ENCODE measurements at regions not wholly inside any gene's neighbourhood (a gene's known extent, or its start where the extent isn't known, plus 50 kb on each side); places are given as distances from the start of the nearest gene placed in this dataset.

- no peaks in the 10 kb centered on the region for H3K27me3 ChIP-seq (ENCODE audit: insufficient read depth)
- H3K36me3 ChIP-seq (ENCODE audit: insufficient read depth), result 0 out of 2 replicates have a peak, but pooled peaks cover 12% of the 10 kb centered on the region
- H3K4me1 Mint-ChIP-seq, result no peaks in the 10 kb centered on the region
- ATAC-seq (no peak), DNase-seq (ENCODE audit: low spot score) (no peak)
- no peaks in the 10 kb centered on the region for H4K20me1 ChIP-seq (replicated peaks; ENCODE audit: insufficient read depth)
- H3K4me1 ChIP-seq (ENCODE audit: insufficient read depth), result no peaks in the 10 kb centered on the region
- peaks cover 95% of the 10 kb centered on the region for H3K9me3 Mint-ChIP-seq
- no peak overlapping the region for H3K4me3 Mint-ChIP-seq
- no peak overlapping the region for H3K27ac Mint-ChIP-seq
- no peak overlapping the region for H3K4me2 ChIP-seq
- H3K27me3 Mint-ChIP-seq (ENCODE audit: insufficient read depth, low read depth, poor library complexity), result peaks cover 6% of the 10 kb centered on the region
- no peaks in the 10 kb centered on the region for H3K79me2 ChIP-seq (replicated peaks; ENCODE audit: insufficient read depth)
- H3K36me3 Mint-ChIP-seq (ENCODE audit: low read depth), result peaks cover 47% of the 10 kb centered on the region
- H3F3A ChIP-seq (replicated peaks; ENCODE audit: low read depth), result no peaks in the 10 kb centered on the region
- H3K27ac ChIP-seq (ENCODE audit: low read depth), result no peak overlapping the region
- no peaks in the 10 kb centered on the region for H3K9me2 ChIP-seq (ENCODE audit: insufficient read depth)
- no peak overlapping the region for H2AFZ ChIP-seq
- no peak for TF ChIP-seq EZH2phosphoT487 (IDR thresholded peaks at IDR 0.05; ENCODE audit: unreplicated experiment)
- no peak for TF ChIP-seq ZNF331 (CRISPR knock-in tag; IDR thresholded peaks at IDR 0.05; ENCODE audit: low read depth)
- H3K4me3 ChIP-seq, result no peak overlapping the region
Observed at GRCh38 chr20:56094228-56094627, 88.9 kb upstream of the CBLN4 start.

DNA sequence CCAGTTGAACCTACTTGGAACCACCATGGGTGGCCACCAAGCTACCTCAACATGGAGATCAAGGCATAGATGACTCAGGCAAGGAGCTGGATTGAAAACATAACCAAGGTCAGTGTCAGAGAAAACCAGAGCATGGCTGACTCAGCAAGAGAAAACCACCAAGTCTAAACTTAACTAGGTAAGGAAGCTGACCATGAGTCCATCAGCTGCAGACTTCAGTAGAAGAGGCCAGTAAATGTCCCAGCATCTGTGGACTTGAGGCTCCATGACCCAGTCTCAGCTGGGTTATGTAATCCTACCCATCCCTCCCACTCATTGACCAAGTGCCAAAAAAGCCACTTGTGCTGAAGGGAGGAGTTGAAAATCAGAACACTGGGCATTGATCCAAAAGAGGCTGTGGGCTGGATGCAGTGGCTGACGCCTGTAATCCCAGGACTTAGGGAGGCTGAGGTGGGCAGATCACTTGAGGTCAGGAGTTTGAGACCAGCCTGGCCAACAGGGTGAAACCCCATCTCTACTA is 93.7 kb upstream of the CBLN4 start:
- H3K27ac Mint-ChIP-seq, result no peak overlapping the region
- peaks cover 97% of the 10 kb centered on the region for H3K9me3 Mint-ChIP-seq
- no peaks in the 10 kb centered on the region for H3K79me2 ChIP-seq (replicated peaks; ENCODE audit: insufficient read depth)
- ATAC-seq (no peak), DNase-seq (ENCODE audit: low spot score) (no peak)
- no peak for TF ChIP-seq REST (IDR thresholded peaks at IDR 0.05; ENCODE audit: unreplicated experiment)
- TF ChIP-seq POLR2AphosphoS5 (IDR thresholded peaks at IDR 0.05; ENCODE audit: low read depth), result no peak
- no peak for TF ChIP-seq ZNF331 (CRISPR knock-in tag; IDR thresholded peaks at IDR 0.05; ENCODE audit: low read depth)
- no peak for TF ChIP-seq ETS1 (IDR thresholded peaks at IDR 0.05)
- TF ChIP-seq JUNB (IDR thresholded peaks at IDR 0.05; ENCODE audit: unreplicated experiment), result no peak
- no peak for TF ChIP-seq EZH2 (IDR thresholded peaks at IDR 0.05; ENCODE audit: low read depth, unreplicated experiment)
- TF ChIP-seq CREB1 (CRISPR knock-in tag; IDR thresholded peaks at IDR 0.05; ENCODE audit: low read depth), result no peak
- H3F3A ChIP-seq (replicated peaks; ENCODE audit: low read depth), result no peaks in the 10 kb centered on the region
- no peak overlapping the region for H3K4me2 ChIP-seq
- no peaks in the 10 kb centered on the region for H3K9me2 ChIP-seq (ENCODE audit: insufficient read depth)
- no peaks in the 10 kb centered on the region for H3K27me3 ChIP-seq (ENCODE audit: insufficient read depth)
- peaks cover 26% of the 10 kb centered on the region; the same call in 1 of the 2 replicates for H3K36me3 ChIP-seq (ENCODE audit: insufficient read depth)
- H3K4me1 Mint-ChIP-seq, result no peaks in the 10 kb centered on the region
- no peak overlapping the region for H3K4me3 Mint-ChIP-seq
- H3K36me3 Mint-ChIP-seq (ENCODE audit: low read depth), result peaks cover 38% of the 10 kb centered on the region
- H3K27me3 Mint-ChIP-seq (ENCODE audit: insufficient read depth, low read depth, poor library complexity), result peaks cover 2% of the 10 kb centered on the region
- H3K27ac ChIP-seq (ENCODE audit: low read depth), result no peak overlapping the region
- no peak overlapping the region for H3K4me3 ChIP-seq
- H4K20me1 ChIP-seq (replicated peaks; ENCODE audit: insufficient read depth), result no peaks in the 10 kb centered on the region
- no peaks in the 10 kb centered on the region for H3K4me1 ChIP-seq (ENCODE audit: insufficient read depth)
- H2AFZ ChIP-seq, result no peak overlapping the region

Measured in GM23338 (cell line).